Left lung (tissue), 4 donors: ENCODE measurements at regions not wholly inside any gene's neighbourhood (a gene's known extent, or its start where the extent isn't known, plus 50 kb on each side); places are given as distances from the start of the nearest gene placed in this dataset.
"Not testable (repeated sequence)": the region's sequence is repeated elsewhere in the genome, so short reads cannot be mapped to it uniquely, and the experiment has no call there.

Experiments used
- ATAC-seq: fragments of 200-7000 bp; cut with Tn5 transposase; one replicate; pipeline ENCODE4 v1.9.1; 2020; ENCODE audit warnings: moderate library complexity
- DNase-seq, 4 donors: peaks; one replicate each; pipeline ENCODE4 v3.0.0-alpha.2; 2013 to 2020
- H3K27ac ChIP-seq, 2 donors: fragments of 200-600 bp; sonication (generic) in 1 of 2; one replicate each; pipeline versions ENCODE4 v1.5.0 to v1.8.0; 2020 to 2021
- H3K27me3 ChIP-seq, 2 donors: fragments of 200-600 bp; sonication (generic) in 1 of 2; one replicate each; pipeline versions ENCODE4 v1.5.0 to v1.8.0; 2020 to 2021
- H3K36me3 ChIP-seq, 2 donors: fragments of 200-600 bp; sonication (generic) in 1 of 2; one replicate each; pipeline versions ENCODE4 v1.5.0 to v1.8.0; 2020 to 2021
- H3K4me1 ChIP-seq, 2 donors: fragments of 200-600 bp; one replicate each; pipeline ENCODE4 v1.8.0; 2021
- H3K4me3 ChIP-seq, 2 donors: fragments of 200-600 bp; sonication (generic) in 1 of 2; one replicate each; pipeline versions ENCODE4 v1.5.0 to v1.8.0; 2020 to 2021; ENCODE audit warnings: mild to moderate bottlenecking in 1 of 2
- H3K9me3 ChIP-seq, 2 donors: fragments of 200-600 bp; sonication (generic) in 1 of 2; one replicate each; pipeline versions ENCODE4 v1.5.0 to v1.8.0; 2020 to 2021
- CTCF ChIP-seq, 2 donors: fragments of 200-600 bp; sonication (generic) in 1 of 2; IDR thresholded peaks; one replicate each; pipeline versions ENCODE4 v1.5.0 to v1.8.0; 2021; ENCODE audit warnings: antibody characterized with exemption in 2 of 2
- intact Hi-C, 2 donors: fragments of 100-400 bp; cut with DNase I; formaldehyde crosslinking; loops; one replicate each; pipeline versions ENCODE4 v1.11.2 to v1.14.2; 2022
- donor health status: DM: no; HTN: yes; CAD: no.
- donor health status: DM: no; HTN: no; CAD: no.

GRCh38 chr6:137678451-137678850 lies 184.3 kb upstream of the OLIG3 start:
- no peak overlapping the region for H3K27ac ChIP-seq
- ATAC-seq: no peak
- H3K4me1 ChIP-seq: peaks cover 0 to 9% of the 10 kb centered on the region in 2 donors
- DNase-seq: no peak
- intact Hi-C loops: no loop called here
- no peaks in the 10 kb centered on the region for H3K27me3 ChIP-seq
- no peaks in the 10 kb centered on the region for H3K36me3 ChIP-seq
- H3K9me3 ChIP-seq: no peaks in the 10 kb centered on the region
- no peak overlapping the region for H3K4me3 ChIP-seq
- no peak for TF ChIP-seq CTCF (IDR thresholded peaks at IDR 0.05)

- H3K4me3 ChIP-seq: no peak overlapping the region
- DNase-seq (no peak), ATAC-seq (no peak)
- intact Hi-C loops: no loop called here
- H3K36me3 ChIP-seq: no peaks in the 10 kb centered on the region
- no peaks in the 10 kb centered on the region for H3K27me3 ChIP-seq
- TF ChIP-seq CTCF (IDR thresholded peaks at IDR 0.05): no peak
- H3K27ac ChIP-seq: no peak overlapping the region
- H3K4me1 ChIP-seq: peaks cover 0 to 9% of the 10 kb centered on the region in 2 donors
- H3K9me3 ChIP-seq: no peaks in the 10 kb centered on the region
These were observed 186.2 kb upstream of the TNFAIP3 start for GRCh38 chr6:137680705-137681346.

- no peak overlapping the region for H3K4me3 ChIP-seq
- no peak for TF ChIP-seq CTCF (IDR thresholded peaks at IDR 0.05)
- peaks cover 0 to 9% of the 10 kb centered on the region in 2 donors for H3K4me1 ChIP-seq
- no peaks in the 10 kb centered on the region for H3K27me3 ChIP-seq
- ATAC-seq: no peak
- H3K36me3 ChIP-seq: no peaks in the 10 kb centered on the region
- no peak overlapping the region for H3K27ac ChIP-seq
- no peak for DNase-seq
- H3K9me3 ChIP-seq: no peaks in the 10 kb centered on the region
- intact Hi-C loops: no loop called here
These were observed 185.5 kb upstream of the TNFAIP3 start for GRCh38 chr6:137681445-137682009.

- H3K27ac ChIP-seq, H3K36me3 ChIP-seq, intact Hi-C loops, H3K4me1 ChIP-seq, H3K9me3 ChIP-seq, DNase-seq, H3K4me3 ChIP-seq, ATAC-seq, H3K27me3 ChIP-seq: not testable (repeated sequence)
These were observed 184.4 kb upstream of the TNFAIP3 start for GRCh38 chr6:137682658-137683057.

GRCh38 chr6:137683916-137684315 lies 183.1 kb upstream of the TNFAIP3 start:
- intact Hi-C loops: no loop called here
- Histone ChIP-seq H3K36me3 (no peaks in the 10 kb centered on the region), H3K4me1 (peaks cover 0 to 3% of the 10 kb centered on the region in 2 donors), H3K9me3 (no peaks in the 10 kb centered on the region), H3K27ac (no peak overlapping the region), H3K27me3 (no peaks in the 10 kb centered on the region), H3K4me3 (no peak overlapping the region)
- no peak for DNase-seq
- no peak for TF ChIP-seq CTCF (IDR thresholded peaks at IDR 0.05)
- no peak for ATAC-seq
